ENCODE measurements at regions not wholly inside any gene's neighbourhood (a gene's known extent, or its start where the extent isn't known, plus 50 kb on each side); places are given as distances from the start of the nearest gene placed in this dataset.

DNA sequence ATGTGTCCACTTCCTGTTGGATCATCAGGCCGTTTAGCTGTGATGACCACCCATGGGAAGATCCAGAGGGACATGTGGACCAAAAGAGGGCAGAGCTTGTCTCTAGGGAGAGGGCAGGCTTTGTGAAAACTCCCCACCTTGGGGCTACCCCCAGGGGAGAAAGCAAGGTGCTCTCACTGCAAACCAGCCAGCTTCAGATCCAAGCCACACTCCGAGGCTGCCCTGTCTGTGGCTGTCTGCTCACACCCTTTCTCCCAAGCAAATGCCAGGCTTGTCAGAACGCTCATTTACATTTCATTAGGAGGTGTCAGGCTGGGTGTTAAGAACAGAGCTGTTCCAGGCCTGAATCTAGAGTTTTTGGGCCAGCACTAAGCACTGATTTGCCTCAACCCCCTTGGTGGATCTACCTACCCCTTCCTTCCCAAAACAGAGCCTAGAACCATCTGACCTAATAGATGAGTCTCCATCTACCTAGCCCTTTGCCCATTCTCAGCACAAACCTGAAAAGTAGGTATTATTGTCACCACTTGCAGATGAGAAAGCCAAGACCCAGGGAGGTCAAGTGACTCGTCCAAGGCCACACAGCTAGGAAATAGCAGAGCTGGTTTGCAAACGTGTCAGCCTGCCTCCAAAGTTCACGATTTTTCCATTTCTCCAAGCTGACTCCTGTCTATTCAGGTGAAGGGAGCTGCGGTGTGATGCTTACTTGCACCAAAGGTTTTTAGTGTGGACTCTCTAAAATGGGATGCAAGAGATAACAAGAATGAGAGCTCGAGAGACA is 130.9 kb downstream of the EMX2 start:
- no peak for DNase-seq (ENCODE audit: low read depth)

DNA sequence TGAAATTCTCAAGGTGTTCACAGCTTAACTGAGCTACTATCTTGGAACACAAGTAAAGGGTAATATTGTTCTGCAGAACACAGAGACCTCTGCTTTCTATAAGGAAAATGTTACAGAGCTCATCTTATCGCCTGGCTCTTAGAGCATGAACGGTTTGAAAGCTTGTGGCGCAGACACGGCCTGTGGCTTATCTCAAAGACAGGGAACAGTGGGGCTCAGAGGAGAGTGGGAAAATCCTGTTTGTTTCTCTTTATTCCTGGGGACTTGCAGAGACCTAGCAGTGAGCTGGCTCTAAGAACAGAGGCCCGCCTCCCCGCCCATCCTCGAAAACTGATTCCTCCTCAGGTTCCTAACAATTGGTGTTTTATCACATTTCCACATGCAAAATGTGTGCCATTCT is 131.7 kb downstream of the EMX2 start:
- no peak for DNase-seq (ENCODE audit: low read depth)

DNA sequence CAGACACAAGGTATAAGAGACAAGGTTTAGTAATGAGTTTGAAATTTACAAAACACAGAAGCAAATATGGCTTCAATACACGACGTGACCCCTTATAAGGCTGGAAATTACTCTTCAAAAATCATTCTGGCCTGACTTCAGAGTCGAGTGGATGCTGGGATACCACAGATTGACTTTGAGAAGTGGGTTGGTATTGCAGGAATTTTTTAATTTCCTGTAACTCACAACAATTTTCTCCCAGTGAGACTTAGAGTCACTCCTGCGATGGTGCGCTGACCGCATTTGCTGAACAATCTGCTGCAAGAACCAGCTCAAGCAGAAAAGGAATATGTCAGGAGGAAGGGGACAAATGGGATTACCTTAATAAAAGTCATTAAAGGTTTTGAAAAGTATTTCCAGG is 132.1 kb downstream of the EMX2 start:
- no peak for DNase-seq (ENCODE audit: low read depth)

- DNase-seq (ENCODE audit: low read depth) = no peak
These were observed 133.0 kb downstream of the EMX2 start for GRCh38 chr10:117675514-117676055.

GRCh38 chr10:117677239-117677638 is 134.7 kb downstream of the EMX2 start:
- DNase-seq (ENCODE audit: low read depth) = no peak

DNA sequence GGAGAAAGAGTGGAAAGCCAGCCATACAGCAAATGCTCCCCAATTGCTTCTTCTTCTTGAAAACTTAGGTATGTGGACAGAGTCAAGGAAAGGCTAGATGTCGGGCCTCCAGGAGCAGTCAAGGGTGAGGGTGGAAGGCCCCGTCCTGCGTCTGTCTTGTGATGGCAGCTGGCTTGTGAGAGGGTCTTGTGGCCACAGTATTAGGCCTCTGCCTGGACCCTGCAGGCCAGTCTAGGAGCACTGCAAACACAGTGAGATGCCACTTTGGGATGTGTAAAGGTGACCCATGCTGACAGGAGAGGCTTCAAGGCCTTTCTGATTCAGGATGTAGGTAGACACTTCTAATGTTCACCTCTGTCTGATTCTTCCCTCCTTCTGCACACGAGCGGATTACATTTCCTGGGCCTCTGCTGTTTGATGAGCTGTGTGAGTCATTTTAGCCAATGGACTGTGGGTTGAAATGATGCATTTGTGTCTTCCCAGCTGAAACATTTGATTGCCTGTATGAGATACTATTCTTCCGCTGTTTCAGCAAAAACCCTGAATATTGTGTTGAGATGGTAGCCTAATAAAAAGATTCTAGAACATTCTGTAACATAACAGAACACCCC is 135.4 kb downstream of the EMX2 start:
- no peak for DNase-seq (ENCODE audit: low read depth)

GRCh38 chr10:117680601-117681000 is 138.1 kb downstream of the EMX2 start:
- DNase-seq (ENCODE audit: low read depth) = no peak

GRCh38 chr10:117681104-117681503 is 138.6 kb downstream of the EMX2 start:
- DNase-seq (ENCODE audit: low read depth) = no peak

- DNase-seq (ENCODE audit: low read depth) = no peak
These were observed 141.6 kb downstream of the EMX2 start for GRCh38 chr10:117684046-117684610.

- DNase-seq (ENCODE audit: low read depth) = no peak
These were observed 142.2 kb downstream of the EMX2 start for GRCh38 chr10:117684672-117685211.

DNA sequence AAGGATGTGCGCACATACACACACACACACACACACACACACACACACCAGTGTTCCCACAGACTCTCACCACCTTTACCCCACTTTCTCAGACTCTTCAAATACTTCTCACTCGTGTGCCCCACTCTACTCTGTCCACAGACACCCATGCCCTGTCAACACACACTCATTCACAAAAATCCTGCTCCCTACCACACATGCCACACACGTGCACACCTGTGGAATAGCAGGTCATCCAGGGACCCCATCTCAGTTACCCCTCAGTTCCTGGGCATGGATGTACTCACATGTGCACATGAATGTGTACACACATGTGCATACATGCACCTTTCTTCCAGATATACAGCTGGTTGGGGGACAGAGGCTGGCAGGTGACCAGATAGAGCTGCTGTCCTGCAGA is 142.9 kb downstream of the EMX2 start:
- no peak for DNase-seq (ENCODE audit: low read depth)

DNA sequence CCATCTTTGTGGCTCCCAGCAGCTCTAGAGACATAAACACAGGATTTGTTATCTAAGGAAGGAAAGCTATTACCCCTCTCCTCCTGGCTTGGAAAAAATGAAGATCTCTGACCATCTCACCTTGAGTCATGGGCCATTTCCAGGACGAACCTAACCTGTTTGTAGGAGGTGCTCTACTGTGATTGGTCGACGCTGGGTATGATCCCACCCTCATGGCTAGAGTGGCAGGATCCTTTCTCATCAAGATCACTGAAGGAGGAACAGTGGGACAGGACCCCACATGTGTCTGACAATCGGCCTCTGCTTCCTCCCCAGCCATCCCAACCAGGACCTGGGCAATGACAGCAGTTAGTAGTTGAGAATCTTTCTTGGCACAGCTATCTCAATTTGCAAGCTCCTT is 144.1 kb downstream of the EMX2 start:
- no peak for DNase-seq (ENCODE audit: low read depth)

GRCh38 chr10:117688358-117688757 is 145.8 kb downstream of the EMX2 start:
- DNase-seq (ENCODE audit: low read depth) = no peak

DNA sequence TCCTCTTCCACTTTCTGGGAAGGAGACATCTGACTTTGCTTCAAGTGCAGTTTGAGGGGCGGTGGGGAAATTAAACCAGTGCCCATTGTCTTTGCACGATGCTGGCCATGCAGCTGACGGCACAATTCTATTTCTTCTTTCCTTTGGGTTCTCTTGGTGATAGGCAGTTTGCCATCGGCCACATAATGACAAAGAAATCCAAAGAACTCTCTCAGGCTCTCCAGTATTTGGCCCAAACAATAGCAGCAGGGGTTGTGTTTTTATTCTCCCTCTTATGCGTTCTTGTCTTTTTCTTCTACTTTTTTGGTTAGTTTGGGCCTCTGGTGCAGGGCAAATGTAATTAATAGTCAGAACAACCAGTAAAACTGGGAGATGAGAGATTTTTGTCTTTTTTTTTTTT is 147.0 kb downstream of the EMX2 start:
- DNase-seq (ENCODE audit: low read depth) = no peak

DNA sequence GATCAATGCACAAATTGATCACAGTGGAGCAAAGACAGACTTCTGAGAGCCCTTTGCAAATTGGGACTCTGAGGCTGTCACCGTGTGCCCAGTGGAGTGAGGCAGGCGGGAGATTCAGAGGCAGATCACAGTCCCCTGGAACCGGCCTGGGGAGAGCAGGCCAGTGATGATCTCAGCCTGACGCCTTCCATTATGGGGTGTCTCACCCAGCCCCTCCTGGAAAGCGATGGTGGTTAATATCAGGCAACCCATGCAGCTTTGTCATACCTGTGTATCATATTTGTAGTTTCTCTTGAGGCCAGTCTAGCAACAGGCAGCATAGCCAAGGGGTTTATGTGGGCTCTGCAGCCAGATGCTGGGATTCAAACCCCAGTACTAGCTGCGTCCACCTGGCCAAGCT is 147.8 kb downstream of the EMX2 start:
- DNase-seq (ENCODE audit: low read depth) = no peak

DNA sequence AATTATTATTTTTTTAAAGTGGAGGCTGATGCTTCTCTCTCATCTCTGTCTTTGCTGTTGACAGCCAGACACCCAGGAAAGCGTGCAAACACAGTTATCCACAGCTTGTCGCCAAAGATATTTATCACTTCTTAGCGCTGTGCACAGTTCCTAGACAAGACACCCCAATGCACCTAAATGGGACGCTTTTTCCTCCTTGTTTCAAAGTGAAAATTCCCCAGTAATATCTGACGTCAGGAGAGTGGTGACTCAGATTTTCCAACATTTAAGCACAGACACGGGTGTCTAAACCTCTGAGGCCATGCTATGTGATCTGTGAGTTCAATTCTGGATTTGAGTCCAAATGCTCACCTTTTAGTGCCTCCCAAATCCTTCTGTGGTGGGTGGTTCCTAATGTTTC is 151.6 kb downstream of the EMX2 start:
- no peak for DNase-seq (ENCODE audit: low read depth)

GRCh38 chr10:117697402-117697801 is 154.9 kb downstream of the EMX2 start:
- no peak for DNase-seq (ENCODE audit: low read depth)

GRCh38 chr10:117698809-117699208 is 156.3 kb downstream of the EMX2 start:
- DNase-seq (ENCODE audit: low read depth) = no peak

GRCh38 chr10:117699436-117700075 is 157.0 kb downstream of the EMX2 start:
- no peak for DNase-seq (ENCODE audit: low read depth)

GRCh38 chr10:117710181-117710798 is 167.7 kb downstream of the EMX2 start:
- DNase-seq (ENCODE audit: low read depth) = no peak

- DNase-seq (ENCODE audit: low read depth) = no peak
These were observed 174.3 kb downstream of the EMX2 start for GRCh38 chr10:117716889-117717288.

All from activated T-cell treated with anti-CD3 and anti-CD28 coated beads for 48 hours (primary cell).